Endodermal cell (in vitro differentiated cells): ENCODE measurements at regions not wholly inside any gene's neighbourhood (a gene's known extent, or its start where the extent isn't known, plus 50 kb on each side); places are given as distances from the start of the nearest gene placed in this dataset.

Experiments
- DNase-seq: peaks from one replicate; pipeline ENCODE4 v3.0.0-alpha.2; 2017
- H3K27ac ChIP-seq: 2 replicates; pipeline ENCODE4 v1.5.1; 2013; ENCODE audit warnings: mild to moderate bottlenecking, low read depth, low read length, moderate library complexity
- H3K27me3 ChIP-seq: 2 replicates; pipeline ENCODE4 v1.6.1; 2013; ENCODE audit warnings: mild to moderate bottlenecking, low read length, moderate library complexity; ENCODE audit not compliant: insufficient read depth, control insufficient read depth, poor library complexity, severe bottlenecking
- H3K36me3 ChIP-seq: 2 replicates; pipeline ENCODE4 v1.7.0; 2013; ENCODE audit warnings: mild to moderate bottlenecking, low read length, moderate library complexity; ENCODE audit not compliant: control insufficient read depth, insufficient read depth
- H3K4me1 ChIP-seq: one replicate; pipeline ENCODE4 v1.7.0; 2013; ENCODE audit warnings: low read length; ENCODE audit not compliant: control insufficient read depth, insufficient read depth
- H3K4me3 ChIP-seq: 2 replicates; pipeline ENCODE4 v1.5.1; 2013; ENCODE audit warnings: mild to moderate bottlenecking, low read length, moderate library complexity
- H3K9ac ChIP-seq: 2 replicates; pipeline ENCODE4 v1.6.1; 2013; ENCODE audit warnings: mild to moderate bottlenecking, low read length, moderate library complexity; ENCODE audit not compliant: poor library complexity, severe bottlenecking; ENCODE audit errors: extremely low read depth
- H3K9me3 ChIP-seq: 2 replicates; pipeline ENCODE4 v1.6.1; 2013; ENCODE audit warnings: mild to moderate bottlenecking, low read length, moderate library complexity; ENCODE audit not compliant: control insufficient read depth
- H3K27ac Mint-ChIP-seq: 2 replicates; pipeline ENCODE4 v1.8.0; 2020; ENCODE audit warnings: mixed read lengths
- H3K27me3 Mint-ChIP-seq: 2 replicates; pipeline ENCODE4 v1.8.0; 2021; ENCODE audit warnings: mild to moderate bottlenecking, mixed read lengths; ENCODE audit not compliant: insufficient read depth
- H3K36me3 Mint-ChIP-seq: 2 replicates; pipeline ENCODE4 v1.8.0; 2020; ENCODE audit warnings: low read depth, mixed read lengths
- H3K4me1 Mint-ChIP-seq: 2 replicates; pipeline ENCODE4 v1.8.0; 2020; ENCODE audit warnings: mixed read lengths
- H3K4me3 Mint-ChIP-seq: 2 replicates; pipeline ENCODE4 v1.8.0; 2020; ENCODE audit warnings: mild to moderate bottlenecking, moderate library complexity, mixed read lengths
- H3K9me3 Mint-ChIP-seq: 2 replicates; pipeline ENCODE4 v1.8.0; 2020; ENCODE audit warnings: mild to moderate bottlenecking, mixed read lengths
- WGBS, 2 experiments: methylation state at CpG; one replicate each; pipeline versions ENCODE4 v1.1.5 to v1.1.7; 2013; ENCODE audit warnings: missing lambda C conversion rate in 2 of 2, mixed read lengths in 1 of 2; ENCODE audit not compliant: insufficient coverage in 1 of 2, insufficient read length in 1 of 2; 5-methylcytosine and 5-hydroxymethylcytosine counted together
- TF ChIP-seq, protein P1 (sequence below): fragments of 200-600 bp; sonication (generic); conservative IDR thresholded peaks from 2 replicates; pipeline ENCODE4 v1.5.0; 2021; ENCODE audit warnings: antibody characterized with exemption, mild to moderate bottlenecking

DNA sequence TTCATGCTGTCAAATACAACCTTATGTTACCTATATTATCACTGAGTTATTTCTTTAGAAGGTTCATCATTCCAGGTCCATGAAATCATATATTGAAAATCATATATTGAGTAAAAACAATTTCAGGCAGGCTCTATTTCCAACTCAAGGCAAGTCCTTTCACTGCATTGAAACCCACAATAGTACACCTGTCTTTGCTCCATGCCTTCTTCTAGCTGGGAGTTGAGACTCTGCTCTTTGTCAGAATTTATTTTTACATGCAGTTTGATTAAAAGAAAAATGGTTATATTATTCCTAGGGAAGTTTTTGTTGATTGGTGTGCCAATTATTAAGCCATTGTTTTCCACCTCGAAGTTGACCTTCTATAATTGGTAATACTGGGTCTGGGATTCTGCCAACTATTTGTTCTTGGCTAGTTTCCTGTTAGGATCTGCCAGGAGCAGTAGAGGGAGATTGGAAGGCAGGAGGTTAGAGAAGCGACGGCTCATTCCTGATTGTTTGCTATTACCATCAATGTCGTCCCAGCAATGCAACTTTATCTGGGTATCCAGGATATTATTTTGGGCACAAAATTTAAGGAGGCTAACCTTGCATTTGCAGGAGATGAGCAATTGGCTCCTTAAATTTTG, 79.5 kb upstream of the MIS18BP1 start:
- no peak overlapping the region for H3K27ac ChIP-seq
- H3K9ac ChIP-seq, result no peak overlapping the region
- H3K27me3 ChIP-seq, result no peaks in the 10 kb centered on the region
- no peaks in the 10 kb centered on the region for H3K27me3 Mint-ChIP-seq
- no peaks in the 10 kb centered on the region for H3K4me1 ChIP-seq
- no peak overlapping the region for H3K4me3 ChIP-seq
- 92% methylated on average over 4 of the region's 4 CpGs; no CpG with 5 or more reads in 1 of the 2 experiments for WGBS, 2 experiments
- no peaks in the 10 kb centered on the region for H3K4me1 Mint-ChIP-seq
- no peak overlapping the region for H3K4me3 Mint-ChIP-seq
- no peak overlapping the region for H3K27ac Mint-ChIP-seq
- TF ChIP-seq, protein P1, sequence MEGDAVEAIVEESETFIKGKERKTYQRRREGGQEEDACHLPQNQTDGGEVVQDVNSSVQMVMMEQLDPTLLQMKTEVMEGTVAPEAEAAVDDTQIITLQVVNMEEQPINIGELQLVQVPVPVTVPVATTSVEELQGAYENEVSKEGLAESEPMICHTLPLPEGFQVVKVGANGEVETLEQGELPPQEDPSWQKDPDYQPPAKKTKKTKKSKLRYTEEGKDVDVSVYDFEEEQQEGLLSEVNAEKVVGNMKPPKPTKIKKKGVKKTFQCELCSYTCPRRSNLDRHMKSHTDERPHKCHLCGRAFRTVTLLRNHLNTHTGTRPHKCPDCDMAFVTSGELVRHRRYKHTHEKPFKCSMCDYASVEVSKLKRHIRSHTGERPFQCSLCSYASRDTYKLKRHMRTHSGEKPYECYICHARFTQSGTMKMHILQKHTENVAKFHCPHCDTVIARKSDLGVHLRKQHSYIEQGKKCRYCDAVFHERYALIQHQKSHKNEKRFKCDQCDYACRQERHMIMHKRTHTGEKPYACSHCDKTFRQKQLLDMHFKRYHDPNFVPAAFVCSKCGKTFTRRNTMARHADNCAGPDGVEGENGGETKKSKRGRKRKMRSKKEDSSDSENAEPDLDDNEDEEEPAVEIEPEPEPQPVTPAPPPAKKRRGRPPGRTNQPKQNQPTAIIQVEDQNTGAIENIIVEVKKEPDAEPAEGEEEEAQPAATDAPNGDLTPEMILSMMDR, result no peak
- no peaks in the 10 kb centered on the region for H3K36me3 ChIP-seq
- DNase-seq, result no peak
- H3K36me3 Mint-ChIP-seq, result peaks cover 4% of the 10 kb centered on the region
- H3K9me3 Mint-ChIP-seq, result peaks cover 32% of the 10 kb centered on the region
- peaks cover 10% of the 10 kb centered on the region for H3K9me3 ChIP-seq

DNA sequence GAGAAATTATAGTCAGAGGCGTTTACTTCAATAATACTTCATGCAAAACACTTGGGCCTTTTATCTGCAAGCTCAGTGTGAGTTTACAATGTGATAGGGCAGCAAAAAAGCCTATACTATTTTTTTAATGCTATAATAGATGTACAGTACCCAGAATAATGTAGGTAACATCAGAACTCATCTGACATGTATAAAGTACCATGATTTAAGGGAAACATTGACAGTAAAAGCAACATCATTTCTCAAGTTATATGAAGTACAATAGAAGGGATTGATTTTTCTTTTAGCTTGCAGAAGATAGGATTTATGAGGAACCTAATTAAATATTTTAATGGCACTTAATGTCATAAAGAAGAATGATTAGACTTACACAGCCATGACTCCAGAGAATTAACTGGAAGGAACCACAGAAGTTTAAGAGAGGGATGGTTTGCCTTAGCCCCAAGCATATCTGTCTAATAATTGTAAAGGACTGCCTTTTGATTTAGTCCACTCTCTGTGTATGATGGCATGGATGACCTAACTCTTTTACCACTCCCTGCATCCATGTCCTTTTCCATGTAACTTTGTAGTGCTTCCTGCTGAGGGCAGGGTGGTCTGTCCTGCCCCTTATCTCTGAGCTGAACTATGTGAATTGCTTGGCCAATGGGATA, 55.9 kb upstream of the MIS18BP1 start:
- Mint-ChIP-seq H3K36me3 (no peaks in the 10 kb centered on the region), H3K27me3 (no peaks in the 10 kb centered on the region), H3K27ac (no peak overlapping the region), H3K4me1 (peaks cover 8% of the 10 kb centered on the region), H3K9me3 (peaks cover 3% of the 10 kb centered on the region), H3K4me3 (no peak overlapping the region)
- Histone ChIP-seq H3K4me1 (no peaks in the 10 kb centered on the region), H3K9ac (no peak overlapping the region), H3K36me3 (no peaks in the 10 kb centered on the region), H3K4me3 (no peak overlapping the region), H3K27me3 (no peaks in the 10 kb centered on the region), H3K9me3 (peaks cover 3% of the 10 kb centered on the region), H3K27ac (no peak overlapping the region)
- 100% methylated on average over 1 of the region's 1 CpG; no CpG with 5 or more reads in 1 of the 2 experiments for WGBS, 2 experiments
- TF ChIP-seq, protein P1, result no peak
- DNase-seq, result no peak
